Amniotic epithelial cell (primary cell): ENCODE measurements at regions not wholly inside any gene's neighbourhood (a gene's known extent, or its start where the extent isn't known, plus 50 kb on each side); places are given as distances from the start of the nearest gene placed in this dataset.

Experiments
- DNase-seq: peaks from one replicate; pipeline ENCODE4 v3.0.0-alpha.2; 2010; ENCODE audit warnings: low read depth

- no peak for DNase-seq
These were observed 621.0 kb upstream of the IGFBP3 start for GRCh38 chr7:46542076-46542475.

DNA sequence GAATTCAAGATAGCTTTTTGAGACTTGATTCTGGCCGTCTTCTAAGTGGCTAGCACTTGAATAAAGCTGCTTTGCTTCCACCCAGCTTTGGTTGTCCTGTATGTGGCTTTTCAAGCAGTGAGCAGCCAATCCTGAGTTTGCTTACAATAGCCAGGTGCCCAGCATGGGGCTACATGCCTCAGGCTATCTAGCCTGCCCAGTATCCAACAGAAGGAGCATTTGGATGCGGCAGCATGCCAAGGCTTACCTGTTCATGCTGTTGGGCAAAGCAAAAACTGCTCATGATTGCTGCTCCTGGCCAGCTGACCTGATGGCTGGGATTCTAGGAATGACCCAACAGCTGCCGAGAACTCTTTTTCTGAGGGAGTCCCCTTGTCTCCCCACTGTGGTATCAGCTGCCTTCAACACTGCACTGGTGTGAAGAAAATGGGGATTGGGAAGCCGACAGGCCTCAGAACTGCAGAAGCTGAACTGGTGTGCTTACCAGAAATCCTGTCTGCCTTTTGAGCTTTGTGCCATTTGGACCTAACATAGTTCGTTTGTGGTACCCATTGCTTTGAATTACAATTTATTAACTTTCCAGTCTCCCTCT, 618.9 kb upstream of the IGFBP3 start:
- DNase-seq, result no peak

- DNase-seq, result no peak
These were observed 616.3 kb upstream of the IGFBP3 start for GRCh38 chr7:46537191-46537905.

GRCh38 chr7:46534664-46535588, 613.9 kb upstream of the IGFBP3 start:
- DNase-seq, result peak; percentile 88

GRCh38 chr7:46533946-46534345, 612.9 kb upstream of the IGFBP3 start:
- no peak for DNase-seq

DNA sequence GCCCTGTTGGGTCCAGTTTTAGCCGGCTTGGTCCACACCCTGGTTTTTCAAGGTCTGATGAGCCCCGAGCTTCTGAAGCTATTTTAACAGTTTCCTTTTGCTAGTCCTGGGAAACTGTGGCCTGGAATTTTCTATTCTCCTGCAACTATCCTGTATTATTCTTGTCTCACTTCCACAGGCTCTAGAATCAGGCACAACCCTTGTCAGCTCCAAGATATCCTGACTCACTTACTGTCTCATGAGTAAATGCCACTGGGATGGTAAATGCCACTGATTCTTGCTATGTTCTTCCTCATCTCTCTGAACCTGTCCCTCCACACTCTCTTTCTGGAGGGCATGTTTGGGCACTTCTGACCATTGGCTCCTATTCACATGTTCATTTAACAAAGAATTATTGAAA, 611.5 kb upstream of the IGFBP3 start:
- DNase-seq, result no peak

DNA sequence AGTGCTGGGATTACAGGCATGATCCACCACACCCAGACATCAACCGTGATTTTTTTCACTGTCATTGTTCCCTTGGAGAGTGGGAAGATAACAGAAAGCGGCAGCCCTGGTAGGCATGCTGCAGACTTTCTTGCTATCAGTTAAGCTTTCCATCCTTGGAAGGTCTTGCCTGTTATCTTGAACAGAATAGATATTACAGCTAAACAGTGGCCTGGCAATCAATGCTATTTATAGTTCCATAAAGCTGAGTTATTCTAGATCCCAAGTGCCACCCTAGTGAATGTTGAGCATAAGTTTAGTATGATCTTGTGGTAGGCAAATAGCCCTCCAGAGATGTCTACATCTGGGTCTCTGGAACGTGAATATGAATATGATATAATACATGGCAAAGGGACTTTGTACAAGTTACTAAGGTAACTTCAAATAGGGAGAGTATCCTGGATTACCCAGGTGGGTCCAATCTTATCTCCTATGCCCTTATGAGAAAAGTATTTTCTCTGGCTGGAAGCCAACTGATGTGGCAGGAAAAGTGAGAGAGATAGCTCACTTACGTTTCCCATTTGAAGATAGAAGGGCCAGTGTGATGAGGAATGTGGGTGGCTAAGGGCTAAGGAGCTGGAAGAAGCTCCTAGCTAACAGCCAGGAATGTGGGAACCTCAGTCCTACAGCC, 609.1 kb upstream of the IGFBP3 start:
- DNase-seq, result no peak

- DNase-seq, result no peak
These were observed 606.3 kb upstream of the IGFBP3 start for GRCh38 chr7:46527360-46527759.

- no peak for DNase-seq
These were observed 604.8 kb upstream of the IGFBP3 start for GRCh38 chr7:46525876-46526275.

GRCh38 chr7:46524350-46524749, 603.3 kb upstream of the IGFBP3 start:
- no peak for DNase-seq

DNA sequence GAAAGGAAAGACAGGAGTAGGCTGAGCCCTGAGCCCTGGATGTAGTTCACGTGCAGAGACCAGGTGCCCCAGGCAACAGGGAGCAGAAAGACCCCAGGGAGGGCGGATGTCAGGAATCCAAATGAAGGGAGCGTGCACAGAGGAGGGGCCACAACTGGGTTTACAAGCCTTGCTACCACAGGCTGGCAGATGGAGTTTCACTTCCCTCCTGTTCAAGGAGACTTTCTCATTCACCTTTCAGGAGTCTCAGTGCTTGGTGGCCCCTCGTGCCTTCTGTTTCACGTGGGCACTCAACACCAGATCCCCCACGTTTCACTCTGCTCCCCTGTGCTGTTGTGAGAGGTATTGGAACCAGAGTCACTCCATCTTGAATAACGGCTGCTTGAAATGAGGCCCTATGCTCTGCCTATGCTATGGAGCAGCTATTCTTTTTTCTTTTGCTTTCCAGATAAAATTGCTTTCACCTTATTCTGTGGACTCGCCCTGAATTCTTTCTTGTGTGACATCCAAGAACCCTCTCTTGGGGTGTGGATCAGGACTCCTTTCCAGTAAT, 601.4 kb upstream of the IGFBP3 start:
- no peak for DNase-seq

GRCh38 chr7:46518713-46519112, 597.6 kb upstream of the IGFBP3 start:
- DNase-seq, result no peak

- DNase-seq, result peak; percentile 43
These were observed 594.9 kb upstream of the IGFBP3 start for GRCh38 chr7:46515844-46516590.

GRCh38 chr7:46513447-46513848, 592.4 kb upstream of the IGFBP3 start:
- DNase-seq, result no peak

DNA sequence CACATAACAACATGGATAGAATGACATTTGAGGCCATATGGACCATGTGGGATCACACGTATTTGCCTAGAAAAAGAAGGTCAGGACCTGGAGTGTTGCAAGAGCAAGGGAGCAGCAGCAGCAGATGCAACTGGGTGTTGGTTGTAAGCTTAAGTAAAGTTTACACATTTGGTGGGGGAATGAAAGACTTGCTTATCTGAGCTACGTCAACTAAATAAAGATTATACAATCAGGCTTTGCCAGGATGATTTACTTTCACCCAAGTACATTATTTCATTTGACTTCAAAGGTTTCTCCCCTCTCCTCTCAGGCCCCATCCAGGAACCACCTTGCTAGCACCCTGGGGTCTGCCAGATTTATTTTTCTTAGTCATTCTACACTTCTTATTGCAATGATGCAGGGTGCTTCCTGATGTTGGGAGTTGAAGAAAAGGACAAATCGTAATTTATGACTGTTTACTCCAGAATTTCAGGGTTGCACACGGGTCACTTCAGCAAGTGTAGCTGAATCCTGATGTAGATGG, 591.9 kb upstream of the IGFBP3 start:
- peak; percentile 99 for DNase-seq

DNA sequence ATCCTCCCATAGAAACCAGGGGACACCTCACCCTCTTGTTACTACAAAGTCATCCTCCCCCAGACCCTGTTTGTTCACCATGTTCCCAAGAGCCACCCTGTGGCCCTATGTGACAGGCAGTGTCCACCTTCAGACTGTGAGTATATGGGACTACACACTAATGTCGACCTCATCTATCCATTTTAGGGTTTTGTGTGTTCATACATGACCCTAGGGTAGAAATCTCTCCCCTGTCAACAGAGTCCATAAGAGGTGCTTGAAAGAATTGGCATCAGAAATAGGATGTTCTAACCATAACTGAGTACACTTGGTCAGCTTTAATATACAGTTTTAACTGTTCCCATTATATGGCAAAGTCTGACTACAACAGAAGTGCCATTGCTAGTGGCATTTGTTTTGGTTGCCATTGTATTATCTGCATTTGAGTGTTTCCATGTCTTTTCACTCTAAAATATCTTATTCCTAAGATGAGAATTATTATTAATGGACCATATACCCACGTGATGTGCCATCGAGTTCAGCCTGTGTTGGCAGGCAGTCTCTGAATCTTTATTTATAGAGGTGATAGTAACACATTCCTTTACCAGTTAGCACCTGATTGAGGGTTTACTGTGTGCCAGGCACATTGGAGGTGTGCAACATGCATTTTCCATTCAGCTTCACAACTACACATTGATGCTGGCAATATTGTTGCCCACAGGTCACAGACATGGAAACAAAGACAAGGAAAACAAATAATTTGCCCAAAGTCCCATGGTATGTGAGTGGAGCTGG, 590.6 kb upstream of the IGFBP3 start:
- no peak for DNase-seq

- no peak for DNase-seq
These were observed 587.5 kb upstream of the IGFBP3 start for GRCh38 chr7:46508583-46508982.

DNA sequence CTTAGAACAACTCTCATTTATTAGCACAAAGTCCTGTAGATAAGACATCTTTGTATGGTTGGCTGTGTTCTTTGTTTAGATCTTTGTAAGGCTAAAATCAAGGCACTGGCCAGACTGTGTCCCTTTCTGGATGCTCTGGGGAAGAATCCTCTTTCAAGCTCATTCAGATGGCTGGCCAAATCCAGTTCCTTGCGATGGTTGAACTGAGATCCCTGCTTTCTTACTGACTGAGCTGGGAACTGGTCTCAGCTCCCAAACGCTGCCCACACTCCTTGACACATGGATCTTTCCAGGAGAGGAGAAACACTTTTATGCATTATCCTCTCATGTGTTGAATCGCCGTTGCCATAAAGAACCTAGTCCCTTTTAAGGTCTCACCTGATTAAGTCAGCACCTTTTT, 586.5 kb upstream of the IGFBP3 start:
- DNase-seq, result no peak

DNA sequence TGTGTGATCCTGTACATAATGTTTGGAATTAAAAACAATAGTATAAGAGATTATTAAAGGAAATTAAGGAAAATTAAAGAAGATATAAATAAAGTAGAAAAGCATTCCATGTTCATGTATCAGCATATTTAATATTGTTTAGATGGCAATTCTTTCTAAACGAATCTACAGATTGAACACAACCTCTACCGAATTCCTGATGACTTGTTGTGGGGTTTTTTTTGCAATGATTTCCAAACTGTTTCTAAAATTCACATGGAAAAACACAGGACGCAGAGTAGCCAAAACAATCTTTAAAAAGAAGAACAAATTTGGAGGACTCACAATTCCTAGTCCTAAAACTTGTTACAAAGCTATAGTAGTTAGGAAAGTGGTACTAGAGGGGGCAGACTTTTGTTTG, 573.4 kb upstream of the IGFBP3 start:
- no peak for DNase-seq

DNA sequence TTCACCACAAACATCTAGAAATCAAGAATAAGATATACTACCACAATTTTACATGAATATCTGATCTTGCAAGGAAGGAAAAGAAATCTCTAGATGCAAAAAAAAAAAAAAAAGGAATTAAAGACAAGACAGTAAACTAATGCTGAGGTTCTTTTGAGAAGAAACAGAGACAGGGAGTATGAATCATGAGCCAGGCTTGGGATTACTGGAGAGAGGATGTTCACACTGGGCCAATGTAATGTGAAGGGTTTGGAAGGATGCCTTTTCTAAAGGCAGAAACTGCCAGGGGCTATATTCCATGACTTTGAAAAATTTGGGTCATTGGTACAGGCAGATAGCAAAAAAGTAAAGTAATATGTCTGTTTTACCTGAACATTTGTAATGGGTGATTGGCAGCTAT, 573.0 kb upstream of the IGFBP3 start:
- DNase-seq, result peak; percentile 97
